ENCODE measurements at regions not wholly inside any gene's neighbourhood (a gene's known extent, or its start where the extent isn't known, plus 50 kb on each side); places are given as distances from the start of the nearest gene placed in this dataset.

DNA sequence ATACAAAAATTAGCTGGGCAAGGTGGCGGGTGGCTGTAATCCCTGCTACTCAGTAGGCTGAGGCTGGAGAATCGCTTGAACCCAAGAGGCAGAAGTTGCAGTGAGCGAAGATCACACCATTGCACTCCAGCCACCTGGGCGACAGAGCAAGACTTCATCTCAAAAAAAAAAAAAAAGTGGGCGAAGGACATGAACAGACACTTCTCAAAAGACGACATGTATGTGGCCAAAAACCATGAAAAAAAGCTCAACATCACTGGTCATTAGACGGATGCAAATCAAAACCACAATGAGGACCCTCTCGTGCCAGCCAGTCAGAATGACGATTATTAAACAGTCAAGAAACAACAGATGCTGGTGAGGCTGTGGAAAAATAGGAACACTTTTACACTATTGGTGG lies 344.9 kb upstream of the JARID2 start:
- no peak overlapping the region for H3K4me2 ChIP-seq (ENCODE audit: insufficient read depth, low read length)
- H4K20me1 ChIP-seq (ENCODE audit: insufficient read depth, low read length), result no peaks in the 10 kb centered on the region
- H3K79me2 ChIP-seq (ENCODE audit: insufficient read depth, low read length), result no peaks in the 10 kb centered on the region
- no peak for DNase-seq (ENCODE audit: insufficient read length, low spot score, missing footprints)
- H3K27ac ChIP-seq (ENCODE audit: low read depth, low read length), result no peak overlapping the region
- TF ChIP-seq, protein P1, sequence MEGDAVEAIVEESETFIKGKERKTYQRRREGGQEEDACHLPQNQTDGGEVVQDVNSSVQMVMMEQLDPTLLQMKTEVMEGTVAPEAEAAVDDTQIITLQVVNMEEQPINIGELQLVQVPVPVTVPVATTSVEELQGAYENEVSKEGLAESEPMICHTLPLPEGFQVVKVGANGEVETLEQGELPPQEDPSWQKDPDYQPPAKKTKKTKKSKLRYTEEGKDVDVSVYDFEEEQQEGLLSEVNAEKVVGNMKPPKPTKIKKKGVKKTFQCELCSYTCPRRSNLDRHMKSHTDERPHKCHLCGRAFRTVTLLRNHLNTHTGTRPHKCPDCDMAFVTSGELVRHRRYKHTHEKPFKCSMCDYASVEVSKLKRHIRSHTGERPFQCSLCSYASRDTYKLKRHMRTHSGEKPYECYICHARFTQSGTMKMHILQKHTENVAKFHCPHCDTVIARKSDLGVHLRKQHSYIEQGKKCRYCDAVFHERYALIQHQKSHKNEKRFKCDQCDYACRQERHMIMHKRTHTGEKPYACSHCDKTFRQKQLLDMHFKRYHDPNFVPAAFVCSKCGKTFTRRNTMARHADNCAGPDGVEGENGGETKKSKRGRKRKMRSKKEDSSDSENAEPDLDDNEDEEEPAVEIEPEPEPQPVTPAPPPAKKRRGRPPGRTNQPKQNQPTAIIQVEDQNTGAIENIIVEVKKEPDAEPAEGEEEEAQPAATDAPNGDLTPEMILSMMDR (IDR thresholded peaks at IDR 0.05; ENCODE audit: extremely low read depth, low read depth, low read length), result no peak
- no peak overlapping the region for H2AFZ ChIP-seq (ENCODE audit: low read length)
- no peaks in the 10 kb centered on the region for H3K9me3 ChIP-seq (ENCODE audit: low read depth, low read length)
- H3K4me3 ChIP-seq (ENCODE audit: insufficient read depth, low read length), result no peak overlapping the region
- no peaks in the 10 kb centered on the region for H3K36me3 ChIP-seq (ENCODE audit: insufficient read depth, low read length)
- no peaks in the 10 kb centered on the region for H3K4me1 ChIP-seq (ENCODE audit: insufficient read depth, low read length)
- H3K27me3 ChIP-seq (ENCODE audit: insufficient read depth, low read length), result no peaks in the 10 kb centered on the region

DNA sequence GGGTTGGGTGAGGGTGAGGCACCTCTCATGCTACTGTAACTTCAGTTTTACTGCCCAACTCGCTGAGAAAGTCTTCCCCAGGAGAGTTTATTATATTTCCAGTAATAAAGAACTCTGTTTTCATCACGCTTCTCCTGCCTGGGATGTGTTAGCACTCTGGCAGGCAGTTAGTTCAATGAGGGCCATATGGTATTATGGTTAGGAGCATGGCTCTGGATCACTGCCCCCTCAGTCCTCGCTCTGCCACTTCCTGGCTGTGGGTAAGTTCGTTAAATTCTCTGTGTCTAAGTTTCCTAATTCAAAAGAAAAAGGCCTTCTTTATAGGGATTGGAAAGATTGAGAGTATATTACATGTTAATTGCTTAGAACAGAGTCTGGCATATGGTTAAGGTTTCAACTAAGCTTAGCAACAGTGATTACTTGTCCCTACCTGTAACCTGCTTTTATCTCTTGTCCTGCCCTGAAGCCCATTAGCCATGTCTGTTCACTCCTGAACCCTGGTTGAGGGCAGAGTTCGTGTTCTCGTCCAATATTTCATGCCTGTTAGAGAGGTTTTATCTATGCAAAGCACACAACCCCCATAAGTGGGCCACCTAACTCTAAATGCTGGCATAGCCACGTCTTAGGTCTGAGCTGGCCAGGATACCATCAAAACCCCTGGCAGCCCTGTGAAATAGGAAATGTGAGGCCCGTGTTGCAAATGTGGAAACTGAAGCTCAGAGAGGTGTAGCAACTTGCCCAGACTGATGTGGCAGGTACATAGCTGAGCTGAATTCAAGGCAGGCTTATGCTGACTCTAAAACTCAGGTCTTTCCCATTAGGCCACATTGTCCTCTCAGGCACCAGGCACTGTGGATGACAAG lies 342.5 kb upstream of the JARID2 start:
- Histone ChIP-seq H3K4me3 (ENCODE audit: insufficient read depth, low read length) (no peak overlapping the region), H3K9me3 (ENCODE audit: low read depth, low read length) (no peaks in the 10 kb centered on the region), H3K27ac (ENCODE audit: low read depth, low read length) (no peak overlapping the region), H3K27me3 (ENCODE audit: insufficient read depth, low read length) (no peaks in the 10 kb centered on the region), H3K4me2 (ENCODE audit: insufficient read depth, low read length) (no peak overlapping the region), H3K4me1 (ENCODE audit: insufficient read depth, low read length) (no peaks in the 10 kb centered on the region), H4K20me1 (ENCODE audit: insufficient read depth, low read length) (no peaks in the 10 kb centered on the region), H3K36me3 (ENCODE audit: insufficient read depth, low read length) (no peaks in the 10 kb centered on the region), H2AFZ (ENCODE audit: low read length) (no peak overlapping the region), H3K79me2 (ENCODE audit: insufficient read depth, low read length) (no peaks in the 10 kb centered on the region)
- no peak for DNase-seq (ENCODE audit: insufficient read length, low spot score, missing footprints)
- TF ChIP-seq, protein P1 (IDR thresholded peaks at IDR 0.05; ENCODE audit: extremely low read depth, low read depth, low read length), result no peak

DNA sequence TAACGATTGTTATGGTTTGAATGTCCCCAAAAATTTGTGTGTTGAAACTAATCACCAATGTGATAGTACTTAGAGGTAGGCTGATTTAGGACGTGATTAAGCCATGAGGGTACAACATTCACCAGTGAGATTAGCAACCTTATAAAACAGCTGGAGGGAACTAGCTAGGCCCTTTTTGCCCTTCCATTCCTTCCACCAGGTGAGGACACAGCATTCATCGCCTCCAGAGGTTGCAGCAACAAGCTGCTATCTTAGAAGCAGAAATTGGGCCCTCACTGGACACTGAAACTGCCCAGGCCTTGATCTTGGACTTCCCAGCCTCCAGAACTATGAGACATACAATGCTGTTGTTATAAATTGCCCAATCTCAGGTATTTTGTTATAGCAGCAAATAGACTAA lies 340.7 kb upstream of the JARID2 start:
- no peaks in the 10 kb centered on the region for H3K27me3 ChIP-seq (ENCODE audit: insufficient read depth, low read length)
- DNase-seq (ENCODE audit: insufficient read length, low spot score, missing footprints), result no peak
- no peak overlapping the region for H3K4me2 ChIP-seq (ENCODE audit: insufficient read depth, low read length)
- H3K27ac ChIP-seq (ENCODE audit: low read depth, low read length), result no peak overlapping the region
- no peaks in the 10 kb centered on the region for H3K79me2 ChIP-seq (ENCODE audit: insufficient read depth, low read length)
- H3K9me3 ChIP-seq (ENCODE audit: low read depth, low read length), result no peaks in the 10 kb centered on the region
- H3K4me1 ChIP-seq (ENCODE audit: insufficient read depth, low read length), result no peaks in the 10 kb centered on the region
- no peak overlapping the region for H3K4me3 ChIP-seq (ENCODE audit: insufficient read depth, low read length)
- H3K36me3 ChIP-seq (ENCODE audit: insufficient read depth, low read length), result no peaks in the 10 kb centered on the region
- TF ChIP-seq, protein P1 (IDR thresholded peaks at IDR 0.05; ENCODE audit: extremely low read depth, low read depth, low read length), result no peak
- no peak overlapping the region for H2AFZ ChIP-seq (ENCODE audit: low read length)
- no peaks in the 10 kb centered on the region for H4K20me1 ChIP-seq (ENCODE audit: insufficient read depth, low read length)

DNA sequence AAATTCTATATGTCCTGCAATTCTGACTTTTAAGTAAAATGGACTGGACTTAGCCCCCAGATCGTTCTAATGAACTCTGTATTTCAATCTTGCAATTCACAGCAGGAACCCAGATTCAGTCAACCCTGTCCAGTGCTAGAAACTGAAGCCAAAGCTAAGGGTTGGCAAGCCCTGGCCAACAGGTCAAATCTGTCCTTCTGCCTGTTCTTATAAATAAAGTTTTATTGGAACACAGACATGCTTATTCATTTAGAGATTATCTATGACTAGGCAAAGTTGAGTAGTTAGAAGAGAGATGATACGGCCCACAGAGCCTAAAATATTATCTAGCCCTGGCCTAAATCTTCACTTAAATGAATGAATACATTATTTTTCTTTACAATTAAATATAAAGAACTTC lies 339.2 kb upstream of the JARID2 start:
- DNase-seq (ENCODE audit: insufficient read length, low spot score, missing footprints), result no peak
- no peaks in the 10 kb centered on the region for H3K9me3 ChIP-seq (ENCODE audit: low read depth, low read length)
- no peaks in the 10 kb centered on the region for H3K4me1 ChIP-seq (ENCODE audit: insufficient read depth, low read length)
- TF ChIP-seq, protein P1 (IDR thresholded peaks at IDR 0.05; ENCODE audit: extremely low read depth, low read depth, low read length), result no peak
- no peak overlapping the region for H3K27ac ChIP-seq (ENCODE audit: low read depth, low read length)
- no peak overlapping the region for H3K4me3 ChIP-seq (ENCODE audit: insufficient read depth, low read length)
- H3K27me3 ChIP-seq (ENCODE audit: insufficient read depth, low read length), result no peaks in the 10 kb centered on the region
- no peak overlapping the region for H3K4me2 ChIP-seq (ENCODE audit: insufficient read depth, low read length)
- no peaks in the 10 kb centered on the region for H4K20me1 ChIP-seq (ENCODE audit: insufficient read depth, low read length)
- H3K36me3 ChIP-seq (ENCODE audit: insufficient read depth, low read length), result no peaks in the 10 kb centered on the region
- no peak overlapping the region for H2AFZ ChIP-seq (ENCODE audit: low read length)
- H3K79me2 ChIP-seq (ENCODE audit: insufficient read depth, low read length), result no peaks in the 10 kb centered on the region
